Right lobe of liver (tissue), 6 donors: ENCODE measurements at regions not wholly inside any gene's neighbourhood (a gene's known extent, or its start where the extent isn't known, plus 50 kb on each side); places are given as distances from the start of the nearest gene placed in this dataset.

ENCODE experiments used
- ATAC-seq, 4 donors: fragments of 200-7000 bp; cut with Tn5 transposase; one replicate each; pipeline ENCODE4 v1.9.1; 2020; ENCODE audit warnings: mild to moderate bottlenecking in 4 of 4, moderate library complexity in 4 of 4
- DNase-seq, 3 donors: peaks; one replicate each; pipeline ENCODE4 v3.0.0-alpha.2; 2020
- H3K27ac ChIP-seq, 3 donors: fragments of 200-600 bp; one replicate each; pipeline ENCODE4 v1.8.0; 2022
- H3K27me3 ChIP-seq, 2 donors: fragments of 200-600 bp; one replicate each; pipeline ENCODE4 v1.8.0; 2022
- H3K36me3 ChIP-seq, 4 donors: fragments of 200-600 bp; sonication (generic) in 1 of 4; one replicate each; pipeline versions ENCODE4 v1.5.1 to v1.8.0; 2017 to 2022; ENCODE audit warnings: control low read depth in 1 of 4
- H3K4me1 ChIP-seq, 4 donors: fragments of 200-600 bp; sonication (generic) in 1 of 4; one replicate each; pipeline versions ENCODE4 v1.5.1 to v1.8.0; 2017 to 2022; ENCODE audit warnings: control low read depth in 1 of 4
- H3K4me3 ChIP-seq, 3 donors: fragments of 200-600 bp; one replicate each; pipeline ENCODE4 v1.8.0; 2022
- H3K9me3 ChIP-seq, 4 donors: fragments of 200-600 bp; sonication (generic) in 1 of 4; one replicate each; pipeline versions ENCODE4 v1.5.1 to v1.8.0; 2017 to 2022; ENCODE audit warnings: control low read depth in 1 of 4
- CTCF ChIP-seq, 4 donors: fragments of 200-600 bp in 3 of 4; fragments of 450-650 bp in 1 of 4; IDR thresholded peaks; one replicate each; pipeline versions ENCODE4 v1.5.1 to v1.8.0; 2016 to 2022; ENCODE audit warnings: antibody characterized with exemption in 4 of 4, mild to moderate bottlenecking in 2 of 4
- POLR2A ChIP-seq: fragments of 450-650 bp; IDR thresholded peaks from one replicate; pipeline ENCODE4 v1.6.1; 2017; ENCODE audit warnings: antibody characterized with exemption, mild to moderate bottlenecking
- WGBS: methylation state at CpG from one replicate; pipeline ENCODE4 v1.1.6; 2018; ENCODE audit warnings: low coverage, low lambda C conversion rate; ENCODE audit not compliant: insufficient coverage; ENCODE audit errors: missing lambda C conversion rate; 5-methylcytosine and 5-hydroxymethylcytosine counted together
- intact Hi-C, 2 donors: fragments of 100-400 bp; cut with DNase I; formaldehyde crosslinking; loops; one replicate each; pipeline versions ENCODE4 v1.11.2 to v1.14.1; 2022
- donor health status: DM: no; HTN: yes; CAD: no.
- donor health status: DM: no; HTN: no; CAD: no.
- donor health status: DM: no; HTN: no; CAD: no.
- donor health status: DM: no; HTN: yes; CAD: no.
- donor health status: DM: no; HTN: yes; CAD: no.

DNA sequence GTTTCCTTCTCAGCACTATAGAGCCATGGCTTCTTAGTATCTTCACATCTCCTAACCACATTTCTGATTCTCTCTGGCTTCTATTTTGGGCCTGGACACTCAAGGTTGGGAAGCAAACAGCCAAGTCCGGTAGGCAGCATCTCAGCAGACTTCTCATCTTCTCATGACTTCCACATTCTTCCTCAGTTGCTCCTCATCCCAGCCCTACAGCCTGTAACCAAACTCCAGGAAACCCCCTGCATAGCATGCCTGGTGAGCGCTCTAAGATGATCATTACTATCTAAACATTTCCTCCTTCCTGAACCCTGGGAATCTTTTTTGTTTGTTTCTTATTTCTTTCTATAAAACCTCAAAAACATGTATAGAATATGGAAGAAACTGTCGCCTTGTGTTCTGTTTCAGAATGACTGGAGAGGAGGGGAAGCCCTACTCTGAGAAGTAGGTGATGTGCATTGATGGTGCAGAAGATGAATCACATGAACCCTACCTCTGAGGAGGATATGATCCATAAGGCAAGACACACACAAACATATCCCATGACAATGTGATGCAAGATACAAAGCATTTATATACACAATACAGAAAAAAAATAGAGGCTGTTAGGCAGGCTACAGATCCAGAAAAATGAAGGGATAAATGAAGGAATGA lies 219.8 kb upstream of the GYPA start:
- no peak for TF ChIP-seq CTCF (IDR thresholded peaks at IDR 0.05)
- TF ChIP-seq POLR2A, result no peak
- intact Hi-C loops, result no loop called here

DNA sequence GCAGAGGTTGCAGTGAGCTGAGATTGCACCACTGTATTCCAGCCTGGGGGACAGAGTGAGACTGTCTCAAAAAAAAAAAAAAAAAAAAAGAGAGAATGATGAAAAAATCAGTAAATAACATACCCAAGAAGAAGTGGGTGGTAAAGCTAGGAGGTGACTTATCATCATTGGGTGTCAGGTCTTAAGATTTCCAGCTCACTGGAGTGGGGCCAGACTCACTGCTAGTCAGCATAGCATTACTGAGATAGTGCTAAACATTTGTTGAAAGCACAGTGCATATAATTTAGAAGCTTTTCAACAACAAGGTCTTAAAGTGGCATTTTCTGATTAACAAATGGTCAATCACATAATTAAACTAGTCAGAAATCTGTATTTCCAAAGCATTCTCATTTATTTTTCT lies 221.8 kb upstream of the GYPA start:
- TF ChIP-seq CTCF (IDR thresholded peaks at IDR 0.05) (no peak), POLR2A (no peak)
- ATAC-seq (no peak), DNase-seq (no peak)
- Histone ChIP-seq H3K27me3 (no peaks in the 10 kb centered on the region), H3K4me1 (no peaks in the 10 kb centered on the region), H3K27ac (no peak overlapping the region), H3K9me3 (no peaks in the 10 kb centered on the region), H3K36me3 (no peaks in the 10 kb centered on the region), H3K4me3 (no peak overlapping the region)
- intact Hi-C loops, result no loop called here

More for the DNA sequence above, 219.8 kb upstream of the GYPA start:
- no peak for ATAC-seq
- Histone ChIP-seq H3K27ac (no peak overlapping the region), H3K9me3 (no peaks in the 10 kb centered on the region), H3K36me3 (no peaks in the 10 kb centered on the region), H3K4me1 (no peaks in the 10 kb centered on the region), H3K27me3 (no peaks in the 10 kb centered on the region), H3K4me3 (no peak overlapping the region)
- DNase-seq, result no peak
- 46% methylated on average over 3 of the region's 3 CpGs for WGBS

GRCh38 chr4:144363890-144364289 lies 223.4 kb upstream of the GYPA start:
- DNase-seq, result no peak
- H3K4me3 ChIP-seq, result no peak overlapping the region
- H3K4me1 ChIP-seq, result no peaks in the 10 kb centered on the region
- 62% methylated on average over 1 of the region's 1 CpG for WGBS
- intact Hi-C loops, result no loop called here
- H3K27ac ChIP-seq, result no peak overlapping the region
- ATAC-seq, result no peak
- no peaks in the 10 kb centered on the region for H3K36me3 ChIP-seq
- H3K27me3 ChIP-seq, result no peaks in the 10 kb centered on the region
- no peak for TF ChIP-seq POLR2A
- TF ChIP-seq CTCF (IDR thresholded peaks at IDR 0.05), result no peak
- no peaks in the 10 kb centered on the region for H3K9me3 ChIP-seq

DNA sequence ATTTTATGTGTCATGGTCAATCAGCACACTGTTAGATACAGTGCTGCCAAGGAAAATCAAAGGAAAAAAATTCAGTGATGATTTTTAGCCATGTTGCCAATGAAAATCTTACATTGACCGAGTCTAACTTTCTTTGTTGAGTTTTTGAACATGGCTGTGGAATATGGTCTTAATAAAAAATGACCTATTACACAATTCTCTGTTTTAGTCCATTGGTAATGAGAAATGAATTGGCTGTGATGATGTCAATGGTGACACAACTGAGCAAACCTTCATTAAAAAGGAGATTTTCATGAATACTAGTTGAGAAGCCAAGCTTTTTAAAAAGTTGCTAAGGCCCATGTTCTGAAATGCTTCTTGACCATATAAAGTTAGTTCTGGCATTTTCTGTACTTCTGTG lies 225.9 kb upstream of the GYPA start:
- no peak for TF ChIP-seq CTCF (IDR thresholded peaks at IDR 0.05)
- no peak for TF ChIP-seq POLR2A
- no peak overlapping the region for H3K4me3 ChIP-seq
- intact Hi-C loops, result no loop called here
- WGBS, result 41% methylated on average over 1 of the region's 1 CpG
- DNase-seq (no peak), ATAC-seq (no peak)
- H3K27ac ChIP-seq, result no peak overlapping the region
- no peaks in the 10 kb centered on the region for H3K4me1 ChIP-seq
- H3K36me3 ChIP-seq, result no peaks in the 10 kb centered on the region
- no peaks in the 10 kb centered on the region for H3K27me3 ChIP-seq
- H3K9me3 ChIP-seq, result no peaks in the 10 kb centered on the region

DNA sequence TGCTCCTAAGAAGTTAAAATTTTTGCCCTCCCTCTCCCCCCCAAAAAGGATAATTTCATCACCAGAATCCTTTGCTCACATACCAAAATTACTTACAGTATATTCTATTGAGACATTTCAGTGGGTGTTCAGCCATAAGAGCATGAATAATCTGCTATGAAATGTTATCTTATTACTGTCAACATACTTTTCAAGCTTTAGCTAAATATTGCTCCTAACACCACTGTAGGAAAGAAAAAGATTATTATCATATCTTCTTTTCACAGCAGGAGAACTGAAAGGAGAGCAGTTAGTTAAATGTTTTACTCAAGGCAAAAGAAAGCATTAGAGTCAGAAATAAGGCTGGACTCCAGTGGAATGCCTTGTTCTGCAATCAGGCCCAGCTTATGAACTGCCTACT lies 231.0 kb upstream of the GYPA start:
- no peak for DNase-seq
- no peaks in the 10 kb centered on the region for H3K36me3 ChIP-seq
- H3K4me3 ChIP-seq, result no peak overlapping the region
- TF ChIP-seq POLR2A (no peak), CTCF (IDR thresholded peaks at IDR 0.05) (no peak)
- no peaks in the 10 kb centered on the region for H3K4me1 ChIP-seq
- intact Hi-C loops, result no loop called here
- H3K27ac ChIP-seq, result no peak overlapping the region
- ATAC-seq, result no peak
- no peaks in the 10 kb centered on the region for H3K9me3 ChIP-seq
- no peaks in the 10 kb centered on the region for H3K27me3 ChIP-seq
